BLaER1 (cell line): ENCODE measurements at regions not wholly inside any gene's neighbourhood (a gene's known extent, or its start where the extent isn't known, plus 50 kb on each side); places are given as distances from the start of the nearest gene placed in this dataset.
"Not testable (repeated sequence)": the region's sequence is repeated elsewhere in the genome, so short reads cannot be mapped to it uniquely, and the experiment has no call there.

ENCODE experiments used
- H3K27ac ChIP-seq: shearing (Covaris generic); formaldehyde crosslinking; 2 replicates; pipeline ENCODE4 v1.8.1; 2022
- H3K27me3 ChIP-seq: shearing (Covaris generic); formaldehyde crosslinking; 2 replicates; pipeline ENCODE4 v1.8.1; 2022
- H3K36me3 ChIP-seq: shearing (Covaris generic); formaldehyde crosslinking; 2 replicates; pipeline ENCODE4 v1.8.1; 2022
- H3K4me1 ChIP-seq: shearing (Covaris generic); formaldehyde crosslinking; 2 replicates; pipeline ENCODE4 v1.8.1; 2022
- H3K4me2 ChIP-seq: shearing (Covaris generic); formaldehyde crosslinking; 2 replicates; pipeline ENCODE4 v1.8.1; 2022
- H3K4me3 ChIP-seq: shearing (Covaris generic); formaldehyde crosslinking; 2 replicates; pipeline ENCODE4 v1.8.1; 2022
- H3K9ac ChIP-seq: shearing (Covaris generic); formaldehyde crosslinking; 2 replicates; pipeline ENCODE4 v1.8.1; 2022
- H3K9me3 ChIP-seq: shearing (Covaris generic); formaldehyde crosslinking; 2 replicates; pipeline ENCODE4 v1.8.1; 2022
- H4K20me1 ChIP-seq: shearing (Covaris generic); formaldehyde crosslinking; 2 replicates; pipeline ENCODE4 v1.8.1; 2022
- Cebpa-rat ChIP-seq: shearing (Covaris generic); IDR thresholded peaks from 2 replicates; pipeline ENCODE4 v1.8.1; 2022

DNA sequence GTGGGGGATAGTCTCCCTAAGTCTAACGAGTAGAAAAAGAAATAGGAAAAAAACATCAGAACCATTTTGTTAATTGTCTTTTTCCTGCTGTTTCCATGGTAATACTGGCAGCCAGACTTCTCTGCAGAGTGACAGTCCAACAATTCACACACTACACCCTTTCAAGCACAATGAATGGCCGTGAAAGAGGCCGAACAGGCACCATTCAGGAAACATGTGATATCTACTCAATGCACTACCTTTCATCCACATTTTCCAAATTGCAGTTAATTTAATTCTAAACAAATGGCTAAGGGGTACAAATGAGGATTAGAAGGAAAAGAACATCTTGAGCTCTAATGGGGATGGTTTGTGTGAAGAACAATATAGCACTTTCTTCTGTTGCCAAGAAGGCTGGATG, 358.5 kb upstream of the ANKRD30A start:
- Histone ChIP-seq H3K27me3 (no peaks in the 10 kb centered on the region), H3K9ac (no peak overlapping the region), H3K4me3 (no peak overlapping the region), H3K4me1 (no peaks in the 10 kb centered on the region), H3K36me3 (no peaks in the 10 kb centered on the region), H4K20me1 (no peaks in the 10 kb centered on the region), H3K4me2 (no peak overlapping the region), H3K9me3 (no peaks in the 10 kb centered on the region), H3K27ac (no peak overlapping the region)
- TF ChIP-seq Cebpa-rat, result no peak

DNA sequence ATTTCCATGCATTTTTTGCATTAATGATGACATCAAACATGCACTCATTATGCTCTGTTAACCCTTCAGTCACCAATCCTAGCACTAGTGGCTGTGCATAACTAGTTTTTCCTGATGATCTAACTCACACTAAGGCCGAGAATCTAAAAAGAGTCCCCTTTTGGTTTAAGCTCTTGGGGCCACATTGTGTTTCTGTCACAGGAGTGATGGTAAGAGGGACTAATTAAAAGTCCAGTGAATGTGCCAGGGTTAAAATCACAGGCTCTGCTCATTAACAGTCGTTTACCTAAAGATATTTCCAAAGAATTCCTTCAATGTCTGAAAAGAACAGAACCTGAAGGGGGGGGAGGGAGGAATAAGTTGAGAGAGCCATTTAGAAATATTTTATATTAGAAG, 359.0 kb upstream of the ANKRD30A start:
- no peak overlapping the region for H3K27ac ChIP-seq
- TF ChIP-seq Cebpa-rat, result no peak

GRCh38 chr10:36765782-36766414, 359.5 kb upstream of the ANKRD30A start:
- no peak overlapping the region for H3K27ac ChIP-seq
- H3K27me3 ChIP-seq, result no peaks in the 10 kb centered on the region
- H3K4me3 ChIP-seq, result no peak overlapping the region
- H3K9me3 ChIP-seq, result no peaks in the 10 kb centered on the region
- no peak for TF ChIP-seq Cebpa-rat
- H3K4me2 ChIP-seq, result no peak overlapping the region
- no peaks in the 10 kb centered on the region for H3K4me1 ChIP-seq
- H3K36me3 ChIP-seq, result no peaks in the 10 kb centered on the region
- no peak overlapping the region for H3K9ac ChIP-seq
- H4K20me1 ChIP-seq, result no peaks in the 10 kb centered on the region

More for the DNA sequence above, 359.0 kb upstream of the ANKRD30A start:
- H3K4me3 ChIP-seq, result no peak overlapping the region
- no peaks in the 10 kb centered on the region for H3K9me3 ChIP-seq
- no peaks in the 10 kb centered on the region for H3K27me3 ChIP-seq
- no peaks in the 10 kb centered on the region for H3K36me3 ChIP-seq
- no peak overlapping the region for H3K9ac ChIP-seq
- no peaks in the 10 kb centered on the region for H4K20me1 ChIP-seq
- H3K4me2 ChIP-seq, result no peak overlapping the region
- H3K4me1 ChIP-seq, result no peaks in the 10 kb centered on the region

DNA sequence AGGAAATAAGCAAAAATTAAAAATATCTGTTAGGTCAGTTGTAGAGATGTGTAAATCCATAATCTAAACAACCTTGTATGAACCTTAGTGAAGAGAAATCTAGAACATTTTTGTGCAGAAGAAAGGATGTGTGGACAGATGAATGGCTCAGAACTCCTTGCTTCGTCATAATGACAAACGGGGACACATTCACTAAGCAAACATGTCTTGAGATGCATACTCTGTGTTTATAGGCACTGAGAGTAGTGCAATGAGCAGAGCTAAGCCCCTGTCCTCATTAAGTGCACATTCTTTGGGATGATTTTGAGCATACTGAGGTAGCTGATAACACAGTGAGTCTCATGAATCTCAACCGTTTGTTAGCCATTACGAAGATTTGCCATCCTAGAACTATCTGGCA, 360.6 kb upstream of the ANKRD30A start:
- H3K9ac ChIP-seq, result no peak overlapping the region
- no peaks in the 10 kb centered on the region for H3K27me3 ChIP-seq
- no peak overlapping the region for H3K4me2 ChIP-seq
- no peaks in the 10 kb centered on the region for H3K36me3 ChIP-seq
- no peaks in the 10 kb centered on the region for H4K20me1 ChIP-seq
- no peak for TF ChIP-seq Cebpa-rat
- H3K9me3 ChIP-seq, result no peaks in the 10 kb centered on the region
- H3K4me3 ChIP-seq, result no peak overlapping the region
- no peaks in the 10 kb centered on the region for H3K4me1 ChIP-seq
- H3K27ac ChIP-seq, result no peak overlapping the region

DNA sequence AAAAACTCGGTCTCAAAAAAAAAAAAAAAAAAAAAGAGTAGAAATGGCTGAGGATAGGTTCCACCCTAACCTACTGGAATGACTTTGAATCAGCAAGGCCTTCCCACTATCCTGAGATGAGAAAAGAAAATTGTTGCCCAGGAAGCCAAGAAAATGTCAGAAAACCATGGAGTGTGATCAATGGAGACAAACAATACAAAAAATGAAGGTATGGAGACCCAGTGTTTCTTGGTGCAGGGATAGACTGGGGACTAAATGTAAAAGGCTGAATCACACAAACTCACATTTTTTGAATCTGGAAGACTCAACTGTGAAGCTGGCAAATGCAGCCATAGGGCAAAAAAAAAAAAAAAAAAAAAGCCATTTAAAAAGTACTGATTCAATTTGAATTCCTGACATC, 364.3 kb upstream of the ANKRD30A start:
- Histone ChIP-seq H3K9ac (no peak overlapping the region), H3K4me1 (no peaks in the 10 kb centered on the region)
- TF ChIP-seq Cebpa-rat, result no peak

DNA sequence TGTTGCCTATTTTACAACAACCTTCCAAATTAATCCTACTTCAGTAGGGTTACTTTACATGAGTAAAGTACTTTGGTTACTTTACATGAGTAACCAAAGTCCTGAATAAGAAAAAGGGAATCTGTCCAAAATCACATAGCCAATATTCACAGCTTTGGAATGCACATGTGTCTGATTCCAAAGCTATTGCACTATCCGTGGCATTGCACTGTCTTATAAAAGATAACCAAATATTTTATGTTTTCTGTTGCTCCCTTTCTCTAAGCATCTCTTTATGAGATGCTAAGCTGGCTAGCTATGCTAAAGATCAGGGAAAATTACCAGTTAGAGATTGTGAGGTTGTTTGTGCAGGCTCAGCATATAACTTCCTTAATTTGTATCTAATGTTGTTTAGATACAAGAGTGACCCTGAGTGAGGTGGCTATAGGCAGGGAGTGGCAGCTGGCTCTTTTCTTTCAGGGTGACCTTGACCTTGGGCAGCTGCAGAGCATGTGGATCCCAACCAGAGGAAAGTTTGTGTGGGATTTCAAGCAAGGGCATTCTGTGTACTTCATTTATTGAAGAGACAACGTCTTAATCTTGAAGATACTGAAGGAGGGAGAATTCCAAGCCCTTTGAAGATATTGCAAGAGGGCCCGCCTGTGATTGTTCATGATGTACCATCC, 366.1 kb upstream of the ANKRD30A start:
- Histone ChIP-seq H4K20me1 (no peaks in the 10 kb centered on the region), H3K4me3 (no peak overlapping the region), H3K4me2 (no peak overlapping the region), H3K4me1 (no peaks in the 10 kb centered on the region), H3K27me3 (no peaks in the 10 kb centered on the region), H3K36me3 (no peaks in the 10 kb centered on the region), H3K9ac (no peak overlapping the region), H3K27ac (no peak overlapping the region), H3K9me3 (no peaks in the 10 kb centered on the region)
- TF ChIP-seq Cebpa-rat, result no peak

More for the DNA sequence above, 364.3 kb upstream of the ANKRD30A start:
- H3K9me3 ChIP-seq, result no peaks in the 10 kb centered on the region
- H3K36me3 ChIP-seq, result no peaks in the 10 kb centered on the region
- no peak overlapping the region for H3K4me2 ChIP-seq
- H3K4me3 ChIP-seq, result no peak overlapping the region
- no peak overlapping the region for H3K27ac ChIP-seq
- no peaks in the 10 kb centered on the region for H4K20me1 ChIP-seq
- H3K27me3 ChIP-seq, result no peaks in the 10 kb centered on the region

- H3K9me3 ChIP-seq, result peaks cover 11% of the 10 kb centered on the region
- no peaks in the 10 kb centered on the region for H3K36me3 ChIP-seq
- no peak overlapping the region for H3K4me2 ChIP-seq
- no peaks in the 10 kb centered on the region for H3K27me3 ChIP-seq
- no peaks in the 10 kb centered on the region for H3K4me1 ChIP-seq
- no peak overlapping the region for H3K4me3 ChIP-seq
- H3K27ac ChIP-seq, result no peak overlapping the region
- no peak overlapping the region for H3K9ac ChIP-seq
- no peaks in the 10 kb centered on the region for H4K20me1 ChIP-seq
- TF ChIP-seq Cebpa-rat, result no peak
These were observed 377.1 kb upstream of the ANKRD30A start for GRCh38 chr10:36748128-36748871.

DNA sequence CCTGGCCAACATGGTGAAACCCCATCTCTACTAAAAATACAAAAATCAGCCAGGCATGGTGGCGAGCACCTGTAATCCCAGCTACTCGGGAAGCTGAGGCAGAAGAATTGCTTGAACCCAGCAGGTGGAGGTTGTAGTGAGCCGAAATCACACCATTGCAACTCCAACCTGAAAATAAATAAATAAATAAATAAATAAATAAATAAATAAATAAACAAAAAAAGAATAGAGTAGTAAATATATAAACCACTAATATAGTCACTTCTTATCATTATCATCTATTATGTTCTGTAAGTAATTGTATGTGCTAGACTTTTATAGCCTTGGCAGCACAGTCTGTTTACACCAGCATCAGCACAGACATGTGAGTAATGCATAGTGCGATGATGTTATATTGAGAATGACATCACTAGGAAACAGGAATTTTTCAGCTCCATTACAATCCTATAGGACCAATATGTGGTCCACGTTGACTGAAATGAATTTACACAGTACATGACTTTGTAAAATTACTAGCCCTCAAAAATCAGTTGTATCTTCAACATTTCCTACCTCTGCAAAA, 385.4 kb upstream of the ANKRD30A start:
- Histone ChIP-seq H3K4me3 (no peak overlapping the region), H3K36me3 (no peaks in the 10 kb centered on the region), H3K27me3 (no peaks in the 10 kb centered on the region), H3K9me3 (no peaks in the 10 kb centered on the region), H3K4me2 (no peak overlapping the region), H3K9ac (no peak overlapping the region), H3K4me1 (no peaks in the 10 kb centered on the region), H4K20me1 (no peaks in the 10 kb centered on the region), H3K27ac (no peak overlapping the region)
- no peak for TF ChIP-seq Cebpa-rat

- Histone ChIP-seq H3K27me3 (no peaks in the 10 kb centered on the region), H3K9me3 (peaks cover 4% of the 10 kb centered on the region; the same call in 1 of the 2 replicates), H4K20me1 (no peaks in the 10 kb centered on the region), H3K27ac (no peak overlapping the region), H3K36me3 (no peaks in the 10 kb centered on the region), H3K9ac (no peak overlapping the region), H3K4me3 (no peak overlapping the region), H3K4me1 (no peaks in the 10 kb centered on the region), H3K4me2 (no peak overlapping the region)
- TF ChIP-seq Cebpa-rat, result no peak
These were observed 386.5 kb upstream of the ANKRD30A start for GRCh38 chr10:36738738-36739431.

- Histone ChIP-seq H3K27me3 (no peaks in the 10 kb centered on the region), H3K36me3 (no peaks in the 10 kb centered on the region), H3K4me3 (no peak overlapping the region), H3K27ac (no peak overlapping the region), H3K9me3 (peaks cover 6% of the 10 kb centered on the region; the same call in 1 of the 2 replicates), H3K9ac (no peak overlapping the region), H3K4me2 (no peak overlapping the region), H3K4me1 (no peaks in the 10 kb centered on the region), H4K20me1 (no peaks in the 10 kb centered on the region)
- TF ChIP-seq Cebpa-rat, result no peak
These were observed 389.1 kb upstream of the ANKRD30A start for GRCh38 chr10:36736311-36736710.

DNA sequence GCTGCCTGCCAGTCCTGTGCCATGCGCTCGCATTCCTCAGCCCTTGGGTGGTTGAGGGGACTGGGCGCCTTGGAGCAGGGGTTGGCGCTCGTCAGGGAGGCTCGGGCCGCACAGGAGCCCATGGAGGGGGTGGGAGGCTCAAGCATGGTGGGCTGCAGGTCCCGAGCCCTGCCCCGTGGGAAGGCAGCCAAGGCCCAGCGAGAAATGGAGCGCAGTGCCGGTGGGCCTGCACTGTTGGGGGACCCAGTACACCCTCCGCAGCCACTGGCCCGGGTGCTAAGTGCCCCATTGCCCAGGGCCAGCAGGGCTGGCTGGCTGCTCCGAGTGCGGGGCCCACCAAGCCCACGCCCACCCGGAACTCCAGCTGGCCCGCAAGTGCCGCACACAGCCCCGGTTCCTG, 390.8 kb upstream of the ANKRD30A start:
- not testable (repeated sequence) for H3K4me3 ChIP-seq, H3K36me3 ChIP-seq

More for the DNA sequence above, 390.8 kb upstream of the ANKRD30A start:
- not testable (repeated sequence) for H4K20me1 ChIP-seq, H3K27ac ChIP-seq, H3K9me3 ChIP-seq, H3K9ac ChIP-seq, H3K27me3 ChIP-seq, H3K4me1 ChIP-seq, H3K4me2 ChIP-seq
